Heart left ventricle (tissue), 13 donors: ENCODE measurements at regions not wholly inside any gene's neighbourhood (a gene's known extent, or its start where the extent isn't known, plus 50 kb on each side); places are given as distances from the start of the nearest gene placed in this dataset.

Source experiments
- CTCF ChIP-seq, 12 donors: fragments of 200-600 bp; sonication (generic) in 4 of 12; IDR thresholded peaks; one replicate each; pipeline versions ENCODE4 v1.5.0 to v1.8.0; 2018 to 2022; ENCODE audit warnings: antibody characterized with exemption in 12 of 12, mild to moderate bottlenecking in 5 of 12
- POLR2A ChIP-seq, 2 donors: fragments of 450-650 bp; IDR thresholded peaks; one replicate each; pipeline ENCODE4 v1.6.1; 2017; ENCODE audit warnings: antibody characterized with exemption in 2 of 2, mild to moderate bottlenecking in 2 of 2, moderate library complexity in 2 of 2
- donor health status: ischemic (EF 13 %, LVEDD 7.1; RV severe dilation, severe dysfunction).
- donor health status: DM: no; HTN: yes; CAD: no.
- donor health status: DM: no; HTN: no; CAD: no.
- donor health status: ischemic (EF 25% LVEDD 6.9; RV normal size, moderate dysfunction).
- donor health status: ischemic (EF 25% LVEDD 5.7; RV mildly dilated, moderate dysfunction).
- donor health status: ischemic (EF 35%, LVEDD 5.7; RV mildly dilated, moderate dysfunction).
- donor health status: nonischemic (EF 11% LVEDD 7.7; RV severe dilation, severe dysfunction).
- donor health status: DM: yes; HTN: yes; CAD: no.
- donor health status: PGD.
- donor health status: ischemic (EF 29% LVEDD 5.4; RV normal size, mild dysfunction).
- donor health status: nonischemic (EF 23%, LVEDD 6.1; RV moderate dilation, normal function).

GRCh38 chr4:3607690-3608552 is 75.7 kb upstream of the LRPAP1 start:
- TF ChIP-seq CTCF (IDR thresholded peaks at IDR 0.05): no peak
- TF ChIP-seq POLR2A (IDR thresholded peaks at IDR 0.05): no peak
